Hepatocyte (in vitro differentiated cells): ENCODE measurements at regions not wholly inside any gene's neighbourhood (a gene's known extent, or its start where the extent isn't known, plus 50 kb on each side); places are given as distances from the start of the nearest gene placed in this dataset.

Source experiments
- CTCF ChIP-seq: fragments of 200-600 bp; sonication (generic); IDR thresholded peaks from 2 replicates; pipeline ENCODE4 v1.5.1; 2016; ENCODE audit warnings: antibody characterized with exemption, mild to moderate bottlenecking; ENCODE audit not compliant: poor library complexity
- EZH2phosphoT487 ChIP-seq: fragments of 200-600 bp; sonication (generic); IDR thresholded peaks from one replicate; pipeline ENCODE4 v1.6.1; 2018; ENCODE audit warnings: antibody characterized with exemption, mild to moderate bottlenecking, low read depth, moderate library complexity; ENCODE audit not compliant: unreplicated experiment, severe bottlenecking

- TF ChIP-seq CTCF (no peak), EZH2phosphoT487 (no peak)
Observed at GRCh38 chrX:38975368-38975942, 174.2 kb downstream of the MID1IP1 start.
